Spleen (tissue), 11 donors: ENCODE measurements at regions not wholly inside any gene's neighbourhood (a gene's known extent, or its start where the extent isn't known, plus 50 kb on each side); places are given as distances from the start of the nearest gene placed in this dataset.

Source experiments
- DNase-seq: peaks from one replicate; pipeline ENCODE4 v3.0.0-alpha.2; 2020
- H3K27ac ChIP-seq, 8 donors: fragments of 200-600 bp; sonication (generic) in 7 of 8; 1 replicate in 4 of 8; 2 replicates in 4 of 8; pipeline versions ENCODE4 v1.5.0 to v1.8.0; 2016 to 2021; ENCODE audit warnings: inconsistent platforms in 4 of 8, mild to moderate bottlenecking in 4 of 8, moderate library complexity in 1 of 8
- H3K27me3 ChIP-seq, 7 donors: fragments of 200-600 bp; sonication (generic) in 6 of 7; replicated peaks in 1 of 7; 1 replicate in 4 of 7; 2 replicates in 3 of 7; pipeline versions ENCODE4 v1.5.0 to v1.8.0; 2016 to 2021; ENCODE audit warnings: inconsistent platforms in 3 of 7, mild to moderate bottlenecking in 1 of 7
- H3K36me3 ChIP-seq, 6 donors: fragments of 200-600 bp; sonication (generic) in 5 of 6; 1 replicate in 4 of 6; 2 replicates in 2 of 6; pipeline versions ENCODE4 v1.5.0 to v1.8.0; 2016 to 2021; ENCODE audit warnings: inconsistent platforms in 2 of 6
- H3K4me1 ChIP-seq, 6 donors: fragments of 200-600 bp; sonication (generic) in 5 of 6; 1 replicate in 3 of 6; 2 replicates in 3 of 6; pipeline versions ENCODE4 v1.5.0 to v1.8.0; 2016 to 2021; ENCODE audit warnings: inconsistent platforms in 3 of 6
- H3K4me3 ChIP-seq, 8 donors: fragments of 200-600 bp; sonication (generic) in 7 of 8; 1 replicate in 4 of 8; 2 replicates in 4 of 8; pipeline versions ENCODE4 v1.5.0 to v1.8.0; 2016 to 2021; ENCODE audit warnings: inconsistent platforms in 4 of 8, mild to moderate bottlenecking in 4 of 8, moderate library complexity in 2 of 8
- H3K9me3 ChIP-seq, 8 donors: fragments of 200-600 bp; sonication (generic) in 7 of 8; 1 replicate in 4 of 8; 2 replicates in 4 of 8; pipeline versions ENCODE4 v1.5.0 to v1.8.0; 2016 to 2021; ENCODE audit warnings: inconsistent platforms in 4 of 8
- CTCF ChIP-seq, 11 experiments: fragments of 200-600 bp in 7 of 11; fragments of 450-650 bp in 4 of 11; sonication (generic) in 4 of 11; IDR thresholded peaks in 8 of 11; conservative IDR thresholded peaks in 3 of 11; 1 replicate in 7 of 11; 2 replicates in 4 of 11; pipeline versions ENCODE4 v1.4.0 to v1.8.0; 2016 to 2021; ENCODE audit warnings: antibody characterized with exemption in 11 of 11, inconsistent platforms in 4 of 11, mild to moderate bottlenecking in 1 of 11
- POLR2A ChIP-seq, 3 donors: fragments of 450-650 bp; IDR thresholded peaks; one replicate each; pipeline ENCODE4 v1.5.1; 2017; ENCODE audit warnings: antibody characterized with exemption in 3 of 3, mild to moderate bottlenecking in 1 of 3
- POLR2AphosphoS5 ChIP-seq, 3 donors: sonication (generic); formaldehyde crosslinking; IDR thresholded peaks; one replicate each; pipeline ENCODE4 v1.5.1; 2017; ENCODE audit warnings: antibody characterized with exemption in 3 of 3
- WGBS, 5 donors: extraction: QIAGEN DNeasy Blood & Tissue Kit in 3 of 5; methylation state at CpG; one replicate each; pipeline versions ENCODE4 v1.1.5 to v1.1.7; 2013 to 2018; 5-methylcytosine and 5-hydroxymethylcytosine counted together
- intact Hi-C: fragments of 100-400 bp; cut with DNase I; formaldehyde crosslinking; loops from one replicate; pipeline ENCODE4 v1.15.0; 2023; ENCODE audit warnings: low total_unique reads
- donor health status: healthy with polysubstance abuse.
- donor health status: DM: no; HTN: no; CAD: no; lungs with moderate emphysema.
- donor health status: DM: no; HTN: no; CAD: no.
- donor health status: Bipolar disorder and iron deficiency.
- donor health status: healthy.
- donor health status: DM: no; HTN: no; CAD: no.
- donor health status: DM: yes; HTN: yes; CAD: no.

- intact Hi-C loops = no loop called here
- no peaks in the 10 kb centered on the region for H3K27me3 ChIP-seq
- no peak overlapping the region for H3K27ac ChIP-seq
- H3K4me3 ChIP-seq = no peak overlapping the region
- no peaks in the 10 kb centered on the region for H3K4me1 ChIP-seq
- WGBS, 5 donors = 82 to 89% (median 83%) methylated on average over 4 of the region's 4 CpGs
- TF ChIP-seq POLR2A (IDR thresholded peaks at IDR 0.05) = no peak
- no peak for TF ChIP-seq POLR2AphosphoS5 (IDR thresholded peaks at IDR 0.05)
- no peak for TF ChIP-seq CTCF (IDR thresholded peaks at IDR 0.05 in 8 of 11, conservative IDR thresholded peaks at IDR 0.05 in 3 of 11)
- no peaks in the 10 kb centered on the region for H3K36me3 ChIP-seq
- DNase-seq = no peak
- peaks cover 0 to 16% (median 0%) of the 10 kb centered on the region in 8 donors for H3K9me3 ChIP-seq
These were observed 127.3 kb upstream of the FAT4 start for GRCh38 chr4:125187226-125188176.

- intact Hi-C loops = no loop called here
- no peaks in the 10 kb centered on the region for H3K9me3 ChIP-seq
- no peak overlapping the region for H3K27ac ChIP-seq
- no peaks in the 10 kb centered on the region for H3K4me1 ChIP-seq
- no peaks in the 10 kb centered on the region for H3K27me3 ChIP-seq
- 83 to 87% (median 87%) methylated on average over 3 of the region's 3 CpGs for WGBS, 5 donors
- TF ChIP-seq POLR2A (IDR thresholded peaks at IDR 0.05) (no peak), POLR2AphosphoS5 (IDR thresholded peaks at IDR 0.05) (no peak), CTCF (IDR thresholded peaks at IDR 0.05 in 8 of 11, conservative IDR thresholded peaks at IDR 0.05 in 3 of 11) (no peak)
- H3K36me3 ChIP-seq = no peaks in the 10 kb centered on the region
- no peak for DNase-seq
- no peak overlapping the region for H3K4me3 ChIP-seq
These were observed 130.6 kb upstream of the FAT4 start for GRCh38 chr4:125184116-125184515.

GRCh38 chr4:125181804-125182203 lies 133.0 kb upstream of the FAT4 start:
- WGBS, 5 donors = 61 to 84% (median 72%) methylated on average over 3 of the region's 3 CpGs

More at GRCh38 chr4:125181804-125182203, 133.0 kb upstream of the FAT4 start:
- Histone ChIP-seq H3K4me1 (no peaks in the 10 kb centered on the region), H3K36me3 (no peaks in the 10 kb centered on the region), H3K27ac (no peak overlapping the region), H3K27me3 (no peaks in the 10 kb centered on the region), H3K4me3 (no peak overlapping the region), H3K9me3 (no peaks in the 10 kb centered on the region)
- DNase-seq = no peak
- intact Hi-C loops = no loop called here
- TF ChIP-seq POLR2A (IDR thresholded peaks at IDR 0.05) (no peak), POLR2AphosphoS5 (IDR thresholded peaks at IDR 0.05) (no peak), CTCF (IDR thresholded peaks at IDR 0.05 in 8 of 11, conservative IDR thresholded peaks at IDR 0.05 in 3 of 11) (no peak)
